Vagina (tissue), 2 donors: ENCODE measurements at regions not wholly inside any gene's neighbourhood (a gene's known extent, or its start where the extent isn't known, plus 50 kb on each side); places are given as distances from the start of the nearest gene placed in this dataset.

ENCODE experiments used
- DNase-seq, 2 donors: peaks; one replicate each; pipeline ENCODE4 v3.0.0-alpha.2; 2017; ENCODE audit errors: extremely low spot score in 2 of 2
- H3K27ac ChIP-seq: fragments of 200-600 bp; sonication (generic); one replicate; pipeline ENCODE4 v1.5.1; 2019
- H3K27me3 ChIP-seq: fragments of 200-600 bp; sonication (generic); one replicate; pipeline ENCODE4 v1.5.1; 2019
- H3K36me3 ChIP-seq, 2 donors: fragments of 200-600 bp; sonication (generic); one replicate each; pipeline ENCODE4 v1.5.1; 2017 to 2019
- H3K4me1 ChIP-seq: fragments of 200-600 bp; sonication (generic); one replicate; pipeline ENCODE4 v1.5.1; 2019
- H3K4me3 ChIP-seq, 2 donors: fragments of 200-600 bp; sonication (generic); 1 replicate in 1 of 2; 2 replicates in 1 of 2; pipeline ENCODE4 v1.5.1; 2016 to 2019
- H3K9me3 ChIP-seq: fragments of 200-600 bp; sonication (generic); one replicate; pipeline ENCODE4 v1.5.1; 2019
- CTCF ChIP-seq, 3 experiments: fragments of 450-650 bp in 2 of 3; fragments of 200-600 bp in 1 of 3; sonication (generic) in 1 of 3; IDR thresholded peaks; one replicate each; pipeline ENCODE4 v1.5.1; 2017 to 2019; ENCODE audit warnings: antibody characterized with exemption in 3 of 3, mild to moderate bottlenecking in 2 of 3, moderate library complexity in 2 of 3
- POLR2A ChIP-seq, 2 donors: fragments of 450-650 bp; IDR thresholded peaks; one replicate each; pipeline ENCODE4 v1.6.1; 2017; ENCODE audit warnings: antibody characterized with exemption in 2 of 2, mild to moderate bottlenecking in 2 of 2, moderate library complexity in 2 of 2
- POLR2AphosphoS5 ChIP-seq, 2 donors: sonication (generic); formaldehyde crosslinking; IDR thresholded peaks; one replicate each; pipeline ENCODE4 v1.9.0; 2017; ENCODE audit warnings: antibody characterized with exemption in 2 of 2, mild to moderate bottlenecking in 2 of 2, low read depth in 1 of 2; ENCODE audit not compliant: insufficient read depth in 1 of 2
- intact Hi-C: fragments of 100-400 bp; cut with DNase I; formaldehyde crosslinking; loops from one replicate; pipeline ENCODE4 v1.15.1; 2023

DNA sequence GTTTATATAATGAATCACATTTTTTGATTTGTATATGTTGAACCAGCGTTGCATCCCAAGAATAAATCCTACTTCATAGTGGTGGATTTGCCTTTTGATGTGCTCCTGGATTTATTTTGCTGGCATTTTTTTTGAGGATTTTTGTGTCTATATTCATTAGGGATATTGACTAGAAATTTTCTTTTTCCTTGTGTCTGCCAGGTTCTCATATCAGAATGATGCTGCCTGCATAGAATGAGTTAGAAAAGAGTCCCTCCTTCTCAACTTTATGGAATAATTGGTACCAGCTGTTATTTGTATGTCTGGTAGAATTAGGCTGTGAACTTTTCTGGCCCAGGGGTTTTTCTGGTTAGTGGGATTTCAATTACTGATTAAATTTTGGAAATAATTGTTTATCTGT is 457.4 kb upstream of the DSEL start:
- TF ChIP-seq CTCF (IDR thresholded peaks at IDR 0.05), result no peak
- Histone ChIP-seq H3K36me3 (no peaks in the 10 kb centered on the region), H3K4me3 (no peak overlapping the region), H3K27me3 (no peaks in the 10 kb centered on the region), H3K9me3 (no peaks in the 10 kb centered on the region), H3K27ac (no peak overlapping the region), H3K4me1 (no peaks in the 10 kb centered on the region)
- intact Hi-C loops, result no loop called here
- DNase-seq, result no peak

- Histone ChIP-seq H3K4me3 (no peak overlapping the region), H3K27me3 (no peaks in the 10 kb centered on the region), H3K27ac (no peak overlapping the region), H3K9me3 (no peaks in the 10 kb centered on the region), H3K36me3 (no peaks in the 10 kb centered on the region), H3K4me1 (no peaks in the 10 kb centered on the region)
- TF ChIP-seq POLR2AphosphoS5 (IDR thresholded peaks at IDR 0.05; ENCODE audit: insufficient read depth in 1 of 2, low read depth in 1 of 2) (no peak), CTCF (IDR thresholded peaks at IDR 0.05) (no peak), POLR2A (IDR thresholded peaks at IDR 0.05) (no peak)
- intact Hi-C loops, result no loop called here
- DNase-seq, result no peak
These were observed 452.9 kb upstream of the DSEL start for GRCh38 chr18:67969458-67969857.

- DNase-seq, result no peak
- no peaks in the 10 kb centered on the region for H3K9me3 ChIP-seq
These were observed 449.7 kb upstream of the DSEL start for GRCh38 chr18:67966224-67966623.

DNA sequence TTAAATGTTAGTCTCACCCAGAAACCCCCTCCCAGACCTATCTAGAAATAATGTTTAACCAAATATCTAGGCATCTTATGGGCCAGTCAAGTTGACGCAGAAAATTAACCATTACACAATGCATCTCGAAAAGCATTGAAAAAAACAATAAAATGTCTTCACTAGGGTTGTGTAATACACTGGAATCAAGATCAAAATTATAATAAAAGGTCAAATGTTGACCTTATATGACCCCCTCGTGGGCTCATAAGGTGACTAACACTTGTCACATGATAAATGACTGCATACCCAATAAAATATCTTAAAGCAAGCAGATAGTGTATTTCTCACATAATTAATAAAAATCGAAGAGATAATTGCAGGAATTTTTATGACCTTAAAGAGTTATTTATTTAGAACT is 447.9 kb upstream of the DSEL start:
- no peaks in the 10 kb centered on the region for H3K9me3 ChIP-seq
- no peak overlapping the region for H3K27ac ChIP-seq
- intact Hi-C loops, result no loop called here
- H3K4me3 ChIP-seq, result no peak overlapping the region
- no peak for TF ChIP-seq POLR2A (IDR thresholded peaks at IDR 0.05)
- TF ChIP-seq POLR2AphosphoS5 (IDR thresholded peaks at IDR 0.05; ENCODE audit: insufficient read depth in 1 of 2, low read depth in 1 of 2), result no peak
- TF ChIP-seq CTCF (IDR thresholded peaks at IDR 0.05), result no peak
- no peaks in the 10 kb centered on the region for H3K4me1 ChIP-seq
- H3K36me3 ChIP-seq, result no peaks in the 10 kb centered on the region
- no peak for DNase-seq
- H3K27me3 ChIP-seq, result no peaks in the 10 kb centered on the region

More at GRCh38 chr18:67966224-67966623, 449.7 kb upstream of the DSEL start:
- Histone ChIP-seq H3K36me3 (no peaks in the 10 kb centered on the region), H3K4me3 (no peak overlapping the region), H3K4me1 (no peaks in the 10 kb centered on the region), H3K27ac (no peak overlapping the region), H3K27me3 (no peaks in the 10 kb centered on the region)
- TF ChIP-seq POLR2A (IDR thresholded peaks at IDR 0.05) (no peak), POLR2AphosphoS5 (IDR thresholded peaks at IDR 0.05; ENCODE audit: insufficient read depth in 1 of 2, low read depth in 1 of 2) (no peak), CTCF (IDR thresholded peaks at IDR 0.05) (no peak)
- intact Hi-C loops, result no loop called here

DNA sequence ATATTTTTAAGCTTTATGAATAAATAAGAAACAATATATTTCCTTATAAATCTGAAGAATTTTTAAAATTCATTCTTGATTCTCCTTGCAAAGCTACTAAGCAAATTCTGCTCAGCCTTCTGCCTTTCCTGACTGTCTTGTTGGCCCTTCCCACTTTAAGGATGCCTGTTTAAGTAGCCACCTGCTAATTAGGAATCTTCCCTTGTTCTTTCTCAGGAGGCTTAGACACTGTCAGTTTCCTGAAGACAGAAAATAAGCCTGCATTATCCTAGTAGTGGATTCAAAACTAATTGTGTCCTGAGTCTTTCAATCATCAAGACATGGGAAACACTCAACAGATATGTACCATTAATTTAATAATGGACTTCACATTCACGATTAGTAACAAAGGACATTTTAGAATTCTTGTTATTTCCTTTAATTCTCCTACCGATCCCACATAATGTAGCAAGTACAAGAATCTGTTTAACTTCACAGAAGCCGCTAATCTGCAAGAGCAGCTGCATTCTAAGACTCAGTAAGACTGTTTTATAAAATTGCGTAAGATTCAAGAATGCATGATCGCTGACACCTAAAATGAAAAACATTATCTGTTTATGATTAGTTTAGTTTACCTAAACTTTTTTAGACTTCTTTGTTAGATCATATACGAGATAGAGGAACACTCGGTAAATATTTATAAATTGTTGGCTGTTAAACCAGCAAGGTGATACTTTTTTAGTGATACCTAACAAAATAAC is 445.4 kb upstream of the DSEL start:
- TF ChIP-seq POLR2A (IDR thresholded peaks at IDR 0.05) (no peak), POLR2AphosphoS5 (IDR thresholded peaks at IDR 0.05; ENCODE audit: insufficient read depth in 1 of 2, low read depth in 1 of 2) (no peak), CTCF (IDR thresholded peaks at IDR 0.05) (no peak)
- Histone ChIP-seq H3K9me3 (no peaks in the 10 kb centered on the region), H3K27ac (no peak overlapping the region), H3K27me3 (no peaks in the 10 kb centered on the region), H3K4me3 (no peak overlapping the region), H3K36me3 (no peaks in the 10 kb centered on the region), H3K4me1 (no peaks in the 10 kb centered on the region)
- intact Hi-C loops, result no loop called here
- DNase-seq, result no peak
